OCI-LY1 (cell line): ENCODE measurements at regions not wholly inside any gene's neighbourhood (a gene's known extent, or its start where the extent isn't known, plus 50 kb on each side); places are given as distances from the start of the nearest gene placed in this dataset.

Experiments
- H2AFZ ChIP-seq: fragments of 200-600 bp; sonication (generic), shearing (Covaris generic); 2 replicates; pipeline ENCODE4 v1.6.0; 2014; ENCODE audit warnings: antibody characterized with exemption, mild to moderate bottlenecking, low read length
- H3F3A ChIP-seq: fragments of 200-600 bp; sonication (generic), shearing (Covaris generic); 2 replicates; pipeline ENCODE4 v1.6.0; 2014; ENCODE audit warnings: mild to moderate bottlenecking, antibody characterized with exemption, low read length, moderate library complexity; ENCODE audit not compliant: insufficient read depth
- H3K27ac ChIP-seq: fragments of 200-600 bp; sonication (generic); 2 replicates; pipeline ENCODE4 v1.5.1; 2014; ENCODE audit warnings: low read length, mixed run types, mild to moderate bottlenecking, low read depth; ENCODE audit not compliant: poor library complexity, severe bottlenecking
- H3K27me3 ChIP-seq: fragments of 200-600 bp; sonication (generic); 2 replicates; pipeline ENCODE4 v1.6.0; 2014; ENCODE audit warnings: antibody characterized with exemption, mild to moderate bottlenecking, low read length, moderate library complexity; ENCODE audit not compliant: insufficient read depth
- H3K36me3 ChIP-seq: fragments of 200-600 bp; sonication (generic); 2 replicates; pipeline ENCODE4 v1.6.1; 2014; ENCODE audit warnings: mild to moderate bottlenecking, antibody characterized with exemption, low read length, moderate library complexity, mixed read lengths; ENCODE audit not compliant: insufficient read depth
- H3K4me1 ChIP-seq: fragments of 200-600 bp; sonication (generic); 2 replicates; pipeline ENCODE4 v1.5.1; 2014; ENCODE audit warnings: mild to moderate bottlenecking, low read length, moderate library complexity; ENCODE audit not compliant: insufficient read depth, severe bottlenecking
- H3K4me2 ChIP-seq: fragments of 200-600 bp; sonication (generic), shearing (Covaris generic); 2 replicates; pipeline ENCODE4 v1.6.1; 2014; ENCODE audit warnings: low read length
- H3K4me3 ChIP-seq: fragments of 200-600 bp; sonication (generic); 2 replicates; pipeline ENCODE4 v1.5.1; 2014; ENCODE audit warnings: low read length, low read depth, mild to moderate bottlenecking, mixed read lengths; ENCODE audit not compliant: poor library complexity, severe bottlenecking
- H3K79me2 ChIP-seq: fragments of 200-600 bp; shearing (Covaris generic); 2 replicates; pipeline ENCODE4 v1.6.1; 2016; ENCODE audit warnings: mixed run types, low read length, mixed read lengths; ENCODE audit not compliant: insufficient read depth
- H3K9ac ChIP-seq: fragments of 200-600 bp; sonication (generic), shearing (Covaris generic); 2 replicates; pipeline ENCODE4 v1.6.1; 2014; ENCODE audit warnings: mild to moderate bottlenecking, low read length, mixed read lengths
- H3K9me2 ChIP-seq: fragments of 200-600 bp; sonication (generic), shearing (Covaris generic); 2 replicates; pipeline ENCODE4 v1.6.1; 2014; ENCODE audit warnings: low read depth, mild to moderate bottlenecking, low read length, mixed read lengths
- H3K9me3 ChIP-seq: fragments of 200-600 bp; shearing (Covaris generic); 2 replicates; pipeline ENCODE4 v1.6.1; 2014; ENCODE audit warnings: low read length, mixed read lengths
- H4K20me1 ChIP-seq: fragments of 200-600 bp; sonication (generic), shearing (Covaris generic); 2 replicates; pipeline ENCODE4 v1.6.0; 2016; ENCODE audit warnings: mild to moderate bottlenecking, low read length; ENCODE audit not compliant: insufficient read depth
- CTCF ChIP-seq: fragments of 200-600 bp; sonication (generic), shearing (Covaris generic); IDR thresholded peaks from 2 replicates; pipeline ENCODE4 v1.5.1; 2017; ENCODE audit warnings: mild to moderate bottlenecking, antibody characterized with exemption, low read length, moderate library complexity, mixed read lengths
- EZH2 ChIP-seq: fragments of 200-600 bp; sonication (generic), shearing (Covaris generic); IDR thresholded peaks from 2 replicates; pipeline ENCODE4 v1.8.0; 2017; ENCODE audit warnings: borderline replicate concordance, mixed run types, mild to moderate bottlenecking, antibody characterized with exemption, low read length, moderate library complexity, mixed read lengths

GRCh38 chr16:63623551-63624039 lies 1498.3 kb downstream of the CDH11 start:
- Histone ChIP-seq H3K9me2 (no peaks in the 10 kb centered on the region), H2AFZ (no peak overlapping the region), H3K36me3 (no peaks in the 10 kb centered on the region), H3F3A (no peaks in the 10 kb centered on the region), H3K9ac (no peak overlapping the region; the same call in 1 of the 2 replicates), H3K4me3 (no peak overlapping the region), H3K79me2 (no peaks in the 10 kb centered on the region), H3K9me3 (no peaks in the 10 kb centered on the region), H3K4me1 (peaks cover 80% of the 10 kb centered on the region), H3K4me2 (no peak overlapping the region; the same call in 1 of the 2 replicates), H3K27me3 (no peaks in the 10 kb centered on the region), H3K27ac (peak overlapping the region; percentile 74), H4K20me1 (no peaks in the 10 kb centered on the region)
- TF ChIP-seq CTCF (no peak), EZH2 (no peak)

- no peak overlapping the region for H3K9ac ChIP-seq
- peak overlapping the region; percentile 57 for H3K27ac ChIP-seq
- H3F3A ChIP-seq: no peaks in the 10 kb centered on the region
- no peaks in the 10 kb centered on the region for H3K36me3 ChIP-seq
- no peak overlapping the region; the same call in 1 of the 2 replicates for H3K4me2 ChIP-seq
- H3K9me2 ChIP-seq: no peaks in the 10 kb centered on the region
- H3K79me2 ChIP-seq: no peaks in the 10 kb centered on the region
- H3K9me3 ChIP-seq: no peaks in the 10 kb centered on the region
- TF ChIP-seq CTCF: no peak
- H4K20me1 ChIP-seq: no peaks in the 10 kb centered on the region
- H2AFZ ChIP-seq: no peak overlapping the region
- no peak overlapping the region for H3K4me3 ChIP-seq
- H3K27me3 ChIP-seq: no peaks in the 10 kb centered on the region
- peaks cover 43% of the 10 kb centered on the region for H3K4me1 ChIP-seq
Measured at GRCh38 chr16:63618896-63619485, 1502.9 kb downstream of the CDH11 start.

GRCh38 chr16:63617990-63618763 lies 1503.7 kb downstream of the CDH11 start:
- Histone ChIP-seq H3K4me1 (peaks cover 35% of the 10 kb centered on the region), H3K79me2 (no peaks in the 10 kb centered on the region), H3K9me2 (no peaks in the 10 kb centered on the region), H3K4me2 (no peak overlapping the region; the same call in 1 of the 2 replicates), H3K9me3 (no peaks in the 10 kb centered on the region), H3K9ac (no peak overlapping the region), H3K4me3 (no peak overlapping the region), H3K27me3 (no peaks in the 10 kb centered on the region), H4K20me1 (no peaks in the 10 kb centered on the region), H3K36me3 (no peaks in the 10 kb centered on the region), H2AFZ (no peak overlapping the region), H3K27ac (peak overlapping the region; percentile 57), H3F3A (no peaks in the 10 kb centered on the region)
- TF ChIP-seq EZH2 (no peak), CTCF (no peak)
